Panc1 (cell line): ENCODE measurements at regions not wholly inside any gene's neighbourhood (a gene's known extent, or its start where the extent isn't known, plus 50 kb on each side); places are given as distances from the start of the nearest gene placed in this dataset.

Experiments
- ATAC-seq: fragments of 200-7000 bp; cut with Tn5 transposase; 2 replicates; pipeline ENCODE4 v1.9.1; 2020; ENCODE audit warnings: mild to moderate bottlenecking, moderate library complexity
- BruUV-seq: library from RNA; stranded (reverse); fragments of 400-500 nt; replicated peaks from 2 replicates; lab custom pipeline; 2021; lab: Mats Ljungman, UMichigan
- CTCF ChIA-PET: fragments of 300-600 bp; sonication (Branson Sonifier 250); formaldehyde crosslinking; loops from one replicate; lab custom pipeline; 2022; ENCODE audit warnings: antibody characterized with exemption; lab: Charles Lee
- POLR2A ChIA-PET: fragments of 300-600 bp; sonication (Branson Sonifier 250); formaldehyde crosslinking; loops from one replicate; lab custom pipeline; 2022; ENCODE audit warnings: antibody characterized with exemption; lab: Charles Lee
- DNase-seq: peaks from one replicate; pipeline ENCODE4 v3.0.0-alpha.2; 2010; ENCODE audit warnings: low read depth, low spot score
- H3K27ac ChIP-seq: 2 replicates; pipeline ENCODE4 v1.5.1; 2011; ENCODE audit warnings: mild to moderate bottlenecking, low read length, inconsistent platforms
- H3K27me3 ChIP-seq: fragments of 200-500 bp; sonication (Bioruptor generic); 2 replicates; pipeline ENCODE4 v1.6.0; 2014; ENCODE audit warnings: low read length, inconsistent platforms; ENCODE audit not compliant: control insufficient read depth, insufficient read depth
- H3K36me3 ChIP-seq: fragments of 200-500 bp; sonication (Bioruptor generic); 2 replicates; pipeline ENCODE4 v1.5.1; 2014; ENCODE audit warnings: inconsistent platforms, mild to moderate bottlenecking, low read length, moderate library complexity; ENCODE audit not compliant: control insufficient read depth, insufficient read depth
- H3K4me1 ChIP-seq: 2 replicates; pipeline ENCODE4 v1.5.1; 2011; ENCODE audit warnings: inconsistent platforms, mild to moderate bottlenecking, low read length, moderate library complexity; ENCODE audit not compliant: control insufficient read depth, insufficient read depth
- H3K4me3 ChIP-seq, 2 experiments: 2 replicates each; pipeline ENCODE4 v1.5.1; 2011 to 2012; ENCODE audit warnings: low read depth in 2 of 2, low read length in 2 of 2, mild to moderate bottlenecking in 2 of 2, inconsistent platforms in 1 of 2, moderate library complexity in 1 of 2
- H3K9me3 ChIP-seq: fragments of 200-500 bp; sonication (Bioruptor generic); 2 replicates; pipeline ENCODE4 v1.5.1; 2014; ENCODE audit warnings: low read depth, mild to moderate bottlenecking, inconsistent platforms, low read length, moderate library complexity; ENCODE audit not compliant: control insufficient read depth, insufficient read depth
- CTCF ChIP-seq: fragments of 450-650 bp; IDR thresholded peaks from 2 replicates; pipeline ENCODE4 v1.5.1; 2017; ENCODE audit warnings: mild to moderate bottlenecking
- POLR2AphosphoS5 ChIP-seq: IDR thresholded peaks from 2 replicates; pipeline ENCODE4 v1.6.1; 2012; ENCODE audit warnings: mild to moderate bottlenecking, low read depth, low read length, moderate library complexity
- REST ChIP-seq, 2 experiments: IDR thresholded peaks; 2 replicates each; pipeline ENCODE4 v1.6.1; 2011 to 2012; ENCODE audit warnings: low read depth in 2 of 2, control low read depth in 1 of 2, low read length in 1 of 2, mild to moderate bottlenecking in 1 of 2, moderate library complexity in 1 of 2; ENCODE audit not compliant: insufficient read depth in 1 of 2
- SIN3A ChIP-seq: IDR thresholded peaks from 2 replicates; pipeline ENCODE4 v1.6.1; 2012; ENCODE audit warnings: low read depth, mild to moderate bottlenecking, low read length, moderate library complexity, borderline replicate concordance; ENCODE audit not compliant: insufficient read depth
- TCF7L2 ChIP-seq: IDR thresholded peaks from 2 replicates; pipeline ENCODE4 v1.6.1; 2011; ENCODE audit warnings: mild to moderate bottlenecking, low read depth, low read length, inconsistent platforms
- in situ Hi-C: cut with HindIII; loops from 2 replicates; pipeline ENCODE4 v1.10.0; 2016; ENCODE audit warnings: low sequenced_read_pairs, low pct_unique_long_range_greater_than_20kb
- intact Hi-C: fragments of 100-400 bp; cut with micrococcal nuclease; formaldehyde crosslinking; loops from one replicate; pipeline ENCODE4 v1.10.0; 2022; ENCODE audit not compliant: unreplicated experiment

- TF ChIP-seq POLR2AphosphoS5, result no peak
- no peak for TF ChIP-seq CTCF
- no peak for TF ChIP-seq REST (IDR thresholded peaks at IDR 0.05; ENCODE audit: insufficient read depth in 1 of 2, low read depth in 2 of 2, low read length in 1 of 2)
- no peak for TF ChIP-seq TCF7L2
- TF ChIP-seq SIN3A, result no peak
Measured at GRCh38 chr10:2790396-2791188, 276.8 kb upstream of the PFKP start.

GRCh38 chr10:2786251-2786650 lies 281.1 kb upstream of the PFKP start:
- no TSS peak for BruUV-seq
- ChIA-PET CTCF (interaction anchor here (0.7 kb wide), 1 partner anchor 258 kb away, joined by 6 read pairs; no protein-coding TSS in a partner anchor), POLR2A (no interaction called here)
- Histone ChIP-seq H3K27ac (no peak overlapping the region), H3K4me1 (no peaks in the 10 kb centered on the region), H3K9me3 (no peaks in the 10 kb centered on the region), H3K36me3 (no peaks in the 10 kb centered on the region), H3K27me3 (peaks cover 5% of the 10 kb centered on the region), H3K4me3 (no peak overlapping the region)
- DNase-seq (no peak), ATAC-seq (no peak)
- intact Hi-C loops (no loop called here), in situ Hi-C loops (no loop called here)
- TF ChIP-seq POLR2AphosphoS5 (no peak), CTCF (no peak), REST (IDR thresholded peaks at IDR 0.05; ENCODE audit: insufficient read depth in 1 of 2, low read depth in 2 of 2, low read length in 1 of 2) (no peak), TCF7L2 (no peak), SIN3A (no peak)

More at GRCh38 chr10:2790396-2791188, 276.8 kb upstream of the PFKP start:
- DNase-seq (no peak), ATAC-seq (no peak)
- intact Hi-C loops (no loop called here), in situ Hi-C loops (no loop called here)
- no peaks in the 10 kb centered on the region for H3K4me1 ChIP-seq
- ChIA-PET POLR2A (no interaction called here), CTCF (no interaction called here)
- H3K9me3 ChIP-seq, result no peaks in the 10 kb centered on the region
- H3K36me3 ChIP-seq, result no peaks in the 10 kb centered on the region
- H3K27ac ChIP-seq, result no peak overlapping the region
- no TSS peak for BruUV-seq
- no peaks in the 10 kb centered on the region for H3K27me3 ChIP-seq
- H3K4me3 ChIP-seq, result no peak overlapping the region
